Transverse colon (tissue), 4 donors: ENCODE measurements at regions not wholly inside any gene's neighbourhood (a gene's known extent, or its start where the extent isn't known, plus 50 kb on each side); places are given as distances from the start of the nearest gene placed in this dataset.

ENCODE experiments used
- CTCF ChIP-seq, 5 experiments: fragments of 200-600 bp in 3 of 5; fragments of 450-650 bp in 2 of 5; sonication (generic) in 3 of 5; IDR thresholded peaks; 1 replicate in 2 of 5; 2 replicates in 3 of 5; pipeline ENCODE4 v1.5.1; 2016 to 2017; ENCODE audit warnings: antibody characterized with exemption in 5 of 5, inconsistent platforms in 3 of 5, mild to moderate bottlenecking in 2 of 5, moderate library complexity in 1 of 5
- POLR2A ChIP-seq: fragments of 450-650 bp; IDR thresholded peaks from one replicate; pipeline ENCODE4 v1.6.1; 2016; ENCODE audit warnings: antibody characterized with exemption, mild to moderate bottlenecking, moderate library complexity
- POLR2AphosphoS5 ChIP-seq, 3 donors: sonication (generic); formaldehyde crosslinking; IDR thresholded peaks; one replicate each; pipeline ENCODE4 v1.6.1; 2016; ENCODE audit warnings: antibody characterized with exemption in 3 of 3

- no peak for TF ChIP-seq CTCF (IDR thresholded peaks at IDR 0.05)
- TF ChIP-seq POLR2A: no peak
- TF ChIP-seq POLR2AphosphoS5 (IDR thresholded peaks at IDR 0.05): no peak
These were observed 1257.0 kb upstream of the GYPC start for GRCh38 chr2:125398738-125399524.
